Hepatic stellate cell (primary cell): ENCODE measurements at regions not wholly inside any gene's neighbourhood (a gene's known extent, or its start where the extent isn't known, plus 50 kb on each side); places are given as distances from the start of the nearest gene placed in this dataset.

Experiments used
- DNase-seq: peaks from one replicate; pipeline ENCODE4 v3.0.0; 2011; ENCODE audit warnings: low spot score

- DNase-seq: no peak
Measured at GRCh38 chr22:47807506-47807905, 1045.1 kb downstream of the TBC1D22A start.

DNA sequence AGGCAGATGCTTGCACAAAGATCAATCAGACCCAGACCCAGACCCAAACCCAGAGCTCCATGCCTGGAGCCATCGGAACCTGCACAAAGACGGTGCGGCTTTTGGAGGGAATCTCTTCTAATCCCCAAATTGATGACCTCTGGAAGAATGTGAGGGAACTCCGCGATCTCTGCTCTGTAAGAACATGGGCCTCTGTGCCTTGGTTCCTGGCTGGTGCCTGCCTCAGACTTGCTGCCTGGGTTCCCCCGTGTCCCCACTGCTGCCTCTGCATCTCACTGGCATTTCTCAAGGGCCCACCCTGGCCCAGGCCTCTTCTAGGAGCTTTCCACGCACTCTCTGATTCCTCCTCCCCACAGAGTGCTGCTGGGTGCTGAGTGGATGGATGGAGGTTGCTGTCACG is 1044.4 kb downstream of the TBC1D22A start:
- no peak for DNase-seq

GRCh38 chr22:47805394-47805935 is 1043.0 kb downstream of the TBC1D22A start:
- DNase-seq: no peak

DNA sequence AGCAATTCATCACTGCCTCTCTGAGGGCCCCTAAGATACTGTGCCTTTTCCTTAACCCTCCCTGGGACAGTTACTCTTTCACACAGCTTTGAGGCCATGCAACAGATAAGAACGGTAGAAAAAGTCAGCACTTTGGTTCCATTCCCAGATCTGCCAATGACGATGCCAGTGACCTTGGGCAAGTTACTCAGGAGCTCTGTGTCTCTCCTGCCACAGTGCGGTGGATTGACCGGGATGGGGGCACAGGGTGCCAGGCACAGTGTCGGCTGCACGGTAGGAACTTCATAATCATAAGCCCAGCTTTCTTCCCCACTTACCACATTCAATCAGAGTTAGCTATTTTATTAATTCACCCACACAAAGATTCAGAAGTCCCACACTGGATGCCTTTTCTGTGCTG is 1041.8 kb downstream of the TBC1D22A start:
- no peak for DNase-seq

GRCh38 chr22:47802421-47802820 is 1040.0 kb downstream of the TBC1D22A start:
- no peak for DNase-seq

DNA sequence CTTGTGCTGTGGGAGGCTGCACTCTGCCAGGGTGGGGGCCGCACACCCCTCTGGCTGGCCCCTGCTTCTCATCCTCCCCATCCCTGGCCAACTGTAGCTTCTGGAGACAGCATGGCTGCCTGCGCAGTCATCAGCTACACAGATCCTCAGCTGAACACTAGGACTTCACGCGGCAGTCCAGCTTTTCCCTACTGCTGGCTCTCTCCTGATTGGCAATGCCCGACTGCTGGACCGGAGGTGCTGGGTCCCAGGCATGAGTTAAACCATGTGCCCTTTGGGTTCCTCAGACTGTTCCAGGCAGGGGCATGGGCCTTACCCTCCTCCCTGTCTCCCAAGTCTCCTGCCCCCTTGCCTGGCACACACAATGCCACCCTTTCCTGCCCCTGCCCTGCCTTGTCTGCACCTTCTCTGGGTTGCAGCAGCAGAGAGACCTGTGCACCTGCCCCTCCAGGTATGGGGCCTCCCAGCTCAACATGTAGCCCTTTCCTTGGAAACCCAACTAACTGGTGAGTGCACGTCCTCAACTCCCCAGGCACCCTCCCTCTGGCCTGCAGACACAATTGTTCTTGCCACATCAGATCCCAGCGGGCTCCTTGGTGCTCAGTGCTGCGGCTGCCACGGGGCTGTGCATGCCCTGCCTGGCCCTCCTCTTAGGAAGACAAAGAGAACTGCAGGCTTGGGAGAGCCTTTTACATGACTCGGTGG is 1039.2 kb downstream of the TBC1D22A start:
- no peak for DNase-seq

GRCh38 chr22:47798229-47798628 is 1035.8 kb downstream of the TBC1D22A start:
- DNase-seq: no peak

GRCh38 chr22:47797342-47797945 is 1035.0 kb downstream of the TBC1D22A start:
- no peak for DNase-seq

DNA sequence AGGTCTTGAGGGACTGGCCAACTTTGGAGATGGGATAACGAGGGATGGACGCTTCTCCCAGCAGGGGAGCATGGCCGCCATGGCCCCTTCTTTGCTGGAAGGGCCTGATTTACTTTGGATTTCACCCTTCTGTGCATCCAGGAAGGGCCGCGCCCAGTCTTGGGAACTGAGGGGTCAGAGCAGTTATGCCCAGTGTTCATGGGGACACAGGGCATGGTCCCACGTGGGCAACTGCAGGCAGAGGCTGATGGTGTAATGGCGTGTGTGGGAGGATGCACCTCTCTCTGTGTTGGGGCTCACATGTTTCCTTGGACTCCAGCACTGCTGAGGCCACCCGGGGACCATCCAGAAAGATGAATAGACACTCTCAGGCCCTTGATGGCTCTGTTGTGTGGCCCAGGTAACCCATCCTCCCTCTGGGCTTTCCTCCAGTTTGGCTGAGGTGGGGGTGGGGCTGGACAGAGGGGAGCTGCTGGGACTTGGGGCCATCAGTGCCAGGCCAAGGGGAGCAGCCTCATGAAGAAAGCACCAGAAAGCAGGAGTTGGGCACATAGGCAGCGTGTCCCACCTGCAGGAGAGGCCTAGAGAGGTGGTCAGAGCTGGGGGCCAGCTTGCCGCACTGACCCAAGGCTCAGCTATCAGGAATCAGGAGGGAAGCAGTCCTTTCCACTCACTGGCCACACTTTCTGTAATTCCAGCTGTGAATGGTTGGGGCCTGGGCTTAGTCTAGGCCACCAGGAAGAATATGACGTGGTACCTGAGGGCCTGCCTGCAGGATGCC is 1033.9 kb downstream of the TBC1D22A start:
- no peak for DNase-seq

GRCh38 chr22:47795477-47796127 is 1033.2 kb downstream of the TBC1D22A start:
- DNase-seq: no peak

DNA sequence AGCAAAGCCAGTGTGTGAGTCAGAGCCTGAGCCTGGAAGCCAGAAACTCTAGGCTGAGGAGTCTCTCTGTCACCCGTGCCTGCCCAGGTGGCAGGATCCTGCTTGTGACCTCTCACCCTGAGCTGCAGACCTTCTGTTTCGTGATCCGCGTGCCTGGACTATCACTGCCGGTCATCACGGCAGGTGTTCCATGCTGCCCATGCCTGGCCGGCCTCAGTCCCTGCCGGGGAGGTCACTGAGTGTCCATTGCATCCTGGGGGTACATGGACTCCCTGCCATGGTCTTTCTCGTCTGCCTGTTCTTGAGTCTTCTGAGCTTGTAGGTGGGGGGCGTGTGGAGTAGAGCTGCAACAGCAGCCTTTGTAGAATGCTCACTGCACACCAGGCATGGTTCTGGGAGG is 1032.4 kb downstream of the TBC1D22A start:
- no peak for DNase-seq

GRCh38 chr22:47793304-47794101 is 1031.1 kb downstream of the TBC1D22A start:
- DNase-seq: no peak

DNA sequence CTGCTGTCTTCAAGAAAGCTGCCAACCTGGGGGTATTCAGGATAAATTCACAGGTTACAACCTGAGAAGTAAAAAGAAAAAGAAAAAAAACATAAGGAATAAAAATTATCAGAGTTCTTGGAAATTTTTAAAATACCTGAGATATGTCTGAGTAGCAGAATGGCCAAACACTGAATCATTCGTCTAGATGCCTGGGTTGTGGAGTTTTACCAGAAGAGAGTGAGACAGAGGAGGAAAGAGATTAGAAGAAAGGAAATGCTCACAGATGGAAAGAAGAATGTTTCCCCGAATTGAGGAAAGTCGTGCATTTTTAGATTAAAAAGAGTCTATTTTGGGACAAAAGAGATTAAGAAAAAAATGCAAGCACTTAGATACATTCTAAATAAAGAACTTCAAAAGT is 1026.7 kb downstream of the TBC1D22A start:
- DNase-seq: no peak

GRCh38 chr22:47788461-47788860 is 1026.0 kb downstream of the TBC1D22A start:
- DNase-seq: no peak

DNA sequence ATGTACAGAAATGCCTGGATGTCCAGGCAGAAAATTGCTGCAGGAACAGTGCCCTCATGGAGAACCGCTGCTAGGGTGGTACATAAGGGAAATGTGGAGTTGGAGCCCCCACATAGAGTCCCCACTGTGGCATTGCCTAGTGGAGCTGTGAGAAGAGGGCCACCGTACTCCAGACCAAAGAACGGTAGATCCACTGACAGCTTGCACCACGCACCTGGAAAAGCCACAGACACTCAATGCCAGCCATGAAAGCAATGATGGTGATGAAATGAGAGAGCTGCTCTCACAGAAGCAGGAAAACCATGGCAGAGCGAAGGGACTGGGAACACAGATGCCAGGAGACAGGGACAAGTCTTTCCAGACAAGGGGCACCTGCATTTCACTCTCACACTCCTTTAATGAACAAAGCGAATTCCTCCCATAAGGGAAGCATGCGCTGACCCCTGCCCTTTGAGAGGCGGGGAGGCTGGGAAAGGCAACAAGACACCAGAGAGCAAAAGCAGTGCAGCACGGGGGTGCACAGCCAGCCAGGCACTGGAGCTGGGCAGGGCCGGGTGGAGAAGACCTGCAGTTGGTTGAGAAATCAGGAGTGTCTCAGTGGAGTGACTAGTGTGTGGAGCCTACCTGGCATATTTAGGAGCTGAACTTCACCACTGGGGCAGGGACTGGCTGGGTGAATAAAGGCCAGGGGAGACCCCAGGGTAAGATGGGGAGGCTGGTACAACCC is 1025.2 kb downstream of the TBC1D22A start:
- DNase-seq: no peak

GRCh38 chr22:47786650-47787290 is 1024.3 kb downstream of the TBC1D22A start:
- no peak for DNase-seq

- no peak for DNase-seq
Measured at GRCh38 chr22:47784991-47785390, 1022.5 kb downstream of the TBC1D22A start.

- DNase-seq: no peak
Measured at GRCh38 chr22:47784367-47784983, 1022.0 kb downstream of the TBC1D22A start.

DNA sequence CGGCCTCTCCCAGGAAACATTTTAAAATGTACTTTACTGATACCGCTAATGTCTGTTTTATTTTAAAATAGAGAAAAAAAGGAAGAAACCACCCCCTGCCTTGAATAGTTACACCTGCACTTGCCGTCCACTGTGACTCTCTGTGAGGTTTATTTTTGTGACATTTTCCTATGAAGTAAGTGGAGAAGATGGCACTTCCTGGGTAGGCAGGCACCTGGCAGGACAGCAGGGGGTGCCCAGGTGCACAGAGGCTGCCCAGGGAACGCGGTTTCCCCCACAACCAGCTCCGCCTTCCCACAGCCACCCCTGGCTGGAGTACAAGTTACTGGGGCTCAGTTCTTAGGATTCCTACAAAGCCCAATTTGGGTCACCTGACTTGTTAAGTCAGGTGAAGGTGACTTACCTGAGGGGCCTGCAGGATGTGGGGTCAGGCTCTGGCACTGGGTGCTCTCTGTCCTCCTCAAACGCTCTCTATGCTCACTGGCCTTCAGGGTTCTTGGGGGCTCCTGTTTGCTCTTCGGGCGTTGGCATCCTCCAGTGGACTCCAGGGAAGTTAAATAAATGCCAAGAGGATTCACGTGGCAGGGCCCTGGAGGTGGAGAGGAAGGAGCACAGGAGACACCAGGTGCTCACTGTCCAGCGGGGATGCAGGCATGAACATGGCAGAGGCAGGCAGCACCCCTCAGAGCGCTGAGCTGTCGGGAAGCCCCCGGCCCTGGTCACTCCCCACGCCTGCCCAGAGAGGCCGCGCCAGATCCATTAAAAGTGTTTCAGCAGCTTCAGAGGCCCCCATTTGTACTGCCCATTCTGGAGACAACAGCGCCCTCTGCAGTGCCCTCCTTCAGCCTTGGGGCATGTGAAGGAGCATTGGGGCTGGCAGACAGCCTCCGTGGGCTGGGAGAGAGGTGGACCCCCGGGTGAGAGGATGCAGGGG is 1021.2 kb downstream of the TBC1D22A start:
- DNase-seq: no peak
